ENCODE measurements at regions not wholly inside any gene's neighbourhood (a gene's known extent, or its start where the extent isn't known, plus 50 kb on each side); places are given as distances from the start of the nearest gene placed in this dataset.

- no peaks in the 10 kb centered on the region for H3K4me1 ChIP-seq
- no peaks in the 10 kb centered on the region for H3K36me3 ChIP-seq
- no peak overlapping the region for H3K27ac ChIP-seq (replicated peaks)
- TF ChIP-seq CTCF (IDR thresholded peaks at IDR 0.05; ENCODE audit: borderline replicate concordance): no peak
- peaks cover 11% of the 10 kb centered on the region for H3K27me3 ChIP-seq (ENCODE audit: low read depth)
- H3K9me3 ChIP-seq (replicated peaks): no peaks in the 10 kb centered on the region
- no peak for DNase-seq
- H3K4me3 ChIP-seq: no peak overlapping the region
- intact Hi-C loops (cut with micrococcal nuclease): no loop called here
These were observed 177.6 kb downstream of the HHIPL2 start for GRCh38 chr1:222370081-222370912.

- Histone ChIP-seq H3K9me3 (replicated peaks) (no peaks in the 10 kb centered on the region), H3K27me3 (ENCODE audit: low read depth) (peaks cover 11% of the 10 kb centered on the region)
- no peak for TF ChIP-seq CTCF (IDR thresholded peaks at IDR 0.05; ENCODE audit: borderline replicate concordance)
These were observed 178.8 kb downstream of the HHIPL2 start for GRCh38 chr1:222369148-222369547.

GRCh38 chr1:222358100-222358499, 189.8 kb downstream of the HHIPL2 start:
- Histone ChIP-seq H3K4me3 (no peak overlapping the region), H3K36me3 (no peaks in the 10 kb centered on the region), H3K9me3 (replicated peaks) (peaks cover 42% of the 10 kb centered on the region), H3K27me3 (ENCODE audit: low read depth) (no peaks in the 10 kb centered on the region), H3K4me1 (no peaks in the 10 kb centered on the region), H3K27ac (replicated peaks) (no peak overlapping the region)
- no peak for TF ChIP-seq CTCF (IDR thresholded peaks at IDR 0.05; ENCODE audit: borderline replicate concordance)
- DNase-seq: no peak
- intact Hi-C loops (cut with micrococcal nuclease): no loop called here

More at GRCh38 chr1:222369148-222369547, 178.8 kb downstream of the HHIPL2 start:
- intact Hi-C loops (cut with micrococcal nuclease): no loop called here
- no peaks in the 10 kb centered on the region for H3K4me1 ChIP-seq
- H3K36me3 ChIP-seq: no peaks in the 10 kb centered on the region
- H3K27ac ChIP-seq (replicated peaks): no peak overlapping the region
- DNase-seq: no peak
- H3K4me3 ChIP-seq: no peak overlapping the region

GRCh38 chr1:222357252-222357651, 190.7 kb downstream of the HHIPL2 start:
- no peaks in the 10 kb centered on the region for H3K4me1 ChIP-seq
- TF ChIP-seq CTCF (IDR thresholded peaks at IDR 0.05; ENCODE audit: borderline replicate concordance): no peak
- no peak overlapping the region for H3K27ac ChIP-seq (replicated peaks)
- intact Hi-C loops (cut with micrococcal nuclease): no loop called here
- H3K36me3 ChIP-seq: no peaks in the 10 kb centered on the region
- DNase-seq: no peak
- no peaks in the 10 kb centered on the region for H3K27me3 ChIP-seq (ENCODE audit: low read depth)
- H3K4me3 ChIP-seq: no peak overlapping the region
- peaks cover 35% of the 10 kb centered on the region for H3K9me3 ChIP-seq (replicated peaks)

GRCh38 chr1:222347627-222348026, 200.3 kb downstream of the HHIPL2 start:
- no peak for TF ChIP-seq CTCF (IDR thresholded peaks at IDR 0.05; ENCODE audit: borderline replicate concordance)
- intact Hi-C loops (cut with micrococcal nuclease): no loop called here

More at GRCh38 chr1:222347627-222348026, 200.3 kb downstream of the HHIPL2 start:
- peaks cover 4% of the 10 kb centered on the region for H3K9me3 ChIP-seq (replicated peaks)
- no peaks in the 10 kb centered on the region for H3K36me3 ChIP-seq
- H3K27ac ChIP-seq (replicated peaks): no peak overlapping the region
- no peaks in the 10 kb centered on the region for H3K4me1 ChIP-seq
- H3K4me3 ChIP-seq: no peak overlapping the region
- peaks cover 4% of the 10 kb centered on the region for H3K27me3 ChIP-seq (ENCODE audit: low read depth)
- DNase-seq: no peak
